ENCODE measurements at regions not wholly inside any gene's neighbourhood (a gene's known extent, or its start where the extent isn't known, plus 50 kb on each side); places are given as distances from the start of the nearest gene placed in this dataset.

DNA sequence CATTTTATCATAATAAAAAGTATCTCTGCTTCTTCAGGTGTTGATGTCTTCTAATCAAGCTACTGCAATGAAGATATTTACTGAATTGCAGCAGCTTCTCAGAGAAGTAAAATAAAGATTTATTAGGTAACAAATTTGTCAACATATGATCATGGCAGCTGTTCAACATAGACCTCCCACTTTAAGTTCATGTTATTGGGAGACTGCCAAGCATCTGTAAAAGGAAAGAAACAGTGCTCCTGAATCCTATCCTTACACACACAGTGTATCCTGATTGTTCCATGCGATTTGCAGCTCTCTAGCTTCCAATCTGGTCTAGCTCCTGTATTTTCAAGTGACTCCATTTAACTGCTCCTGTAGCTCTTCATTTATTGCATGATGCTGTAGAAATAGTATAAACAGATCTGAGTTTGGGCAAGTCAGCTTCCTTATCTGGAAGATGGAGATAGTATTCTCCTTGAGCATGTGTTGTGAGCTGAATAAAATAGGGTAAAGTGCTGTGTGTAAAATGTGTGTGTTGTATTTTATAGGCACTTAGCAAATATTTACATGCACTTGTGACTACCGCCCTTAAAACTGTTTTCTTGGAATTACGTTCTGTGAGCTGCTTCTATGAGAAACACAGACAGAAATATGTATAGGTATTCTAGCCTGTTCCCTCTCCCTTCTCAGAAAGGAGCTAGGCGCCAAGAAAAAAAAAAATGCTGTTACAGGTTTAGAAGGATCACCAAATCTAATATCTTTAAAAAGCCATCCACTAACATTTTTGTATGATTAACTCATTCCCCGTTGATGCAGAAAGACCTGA, 290.6 kb downstream of the JRKL start:
- H3K27ac ChIP-seq = no peak overlapping the region

DNA sequence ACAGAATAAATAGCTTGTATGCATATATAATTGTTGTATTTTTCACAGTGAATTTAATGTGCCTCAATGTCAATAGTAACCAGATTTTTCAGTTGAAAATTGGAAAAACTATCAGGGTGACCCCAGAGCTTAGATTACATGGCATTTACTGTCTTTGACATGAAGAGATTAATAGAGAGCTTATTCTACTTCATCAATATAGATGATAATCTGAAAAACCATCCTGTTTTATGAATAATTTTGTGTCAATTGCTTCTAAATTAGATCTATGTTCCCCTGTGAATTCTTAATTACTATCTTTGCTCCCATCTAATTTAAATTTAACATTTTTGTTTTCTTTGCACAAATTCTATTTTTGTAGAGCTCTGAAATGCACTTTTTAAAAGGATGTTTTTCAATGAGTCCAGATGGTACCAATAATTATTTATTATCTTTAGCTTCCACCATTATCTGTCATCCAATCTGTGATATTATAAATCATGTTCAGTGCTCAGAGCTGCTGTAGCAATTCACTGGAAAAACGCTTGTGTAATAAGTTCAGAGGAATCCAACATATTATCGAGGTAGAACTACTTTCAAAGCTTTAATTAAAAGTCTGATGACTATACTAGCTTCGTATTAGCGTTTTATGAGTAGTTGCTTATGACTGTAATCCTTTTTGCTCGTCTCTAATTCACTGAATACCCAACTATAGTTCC, 291.4 kb downstream of the JRKL start:
- TF ChIP-seq, protein P1, sequence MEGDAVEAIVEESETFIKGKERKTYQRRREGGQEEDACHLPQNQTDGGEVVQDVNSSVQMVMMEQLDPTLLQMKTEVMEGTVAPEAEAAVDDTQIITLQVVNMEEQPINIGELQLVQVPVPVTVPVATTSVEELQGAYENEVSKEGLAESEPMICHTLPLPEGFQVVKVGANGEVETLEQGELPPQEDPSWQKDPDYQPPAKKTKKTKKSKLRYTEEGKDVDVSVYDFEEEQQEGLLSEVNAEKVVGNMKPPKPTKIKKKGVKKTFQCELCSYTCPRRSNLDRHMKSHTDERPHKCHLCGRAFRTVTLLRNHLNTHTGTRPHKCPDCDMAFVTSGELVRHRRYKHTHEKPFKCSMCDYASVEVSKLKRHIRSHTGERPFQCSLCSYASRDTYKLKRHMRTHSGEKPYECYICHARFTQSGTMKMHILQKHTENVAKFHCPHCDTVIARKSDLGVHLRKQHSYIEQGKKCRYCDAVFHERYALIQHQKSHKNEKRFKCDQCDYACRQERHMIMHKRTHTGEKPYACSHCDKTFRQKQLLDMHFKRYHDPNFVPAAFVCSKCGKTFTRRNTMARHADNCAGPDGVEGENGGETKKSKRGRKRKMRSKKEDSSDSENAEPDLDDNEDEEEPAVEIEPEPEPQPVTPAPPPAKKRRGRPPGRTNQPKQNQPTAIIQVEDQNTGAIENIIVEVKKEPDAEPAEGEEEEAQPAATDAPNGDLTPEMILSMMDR (conservative IDR thresholded peaks at IDR 0.05) = no peak
- H3K27ac ChIP-seq = no peak overlapping the region

More for the DNA sequence above, 290.6 kb downstream of the JRKL start:
- TF ChIP-seq, protein P1 (conservative IDR thresholded peaks at IDR 0.05) = no peak

DNA sequence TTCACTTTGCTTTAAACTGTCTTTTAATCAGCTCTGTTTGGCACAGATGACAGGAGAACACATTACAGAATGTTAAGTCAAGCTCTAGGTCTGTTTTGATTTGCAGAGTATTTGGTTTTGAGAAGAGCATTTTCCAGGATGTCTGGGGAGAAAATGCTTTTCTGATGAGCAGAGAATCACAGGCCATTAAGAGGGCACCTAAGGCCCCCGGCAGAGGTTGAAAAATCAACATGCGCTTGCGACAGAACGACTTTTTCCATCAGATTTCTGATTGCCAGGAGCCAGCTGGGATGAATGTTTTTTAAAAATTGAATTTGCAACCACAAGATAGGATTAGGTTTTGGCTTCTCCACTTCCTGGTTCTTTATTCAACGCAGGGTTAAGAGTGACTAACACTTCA, 304.5 kb downstream of the JRKL start:
- TF ChIP-seq, protein P1 (conservative IDR thresholded peaks at IDR 0.05) = no peak
- no peak overlapping the region for H3K27ac ChIP-seq

DNA sequence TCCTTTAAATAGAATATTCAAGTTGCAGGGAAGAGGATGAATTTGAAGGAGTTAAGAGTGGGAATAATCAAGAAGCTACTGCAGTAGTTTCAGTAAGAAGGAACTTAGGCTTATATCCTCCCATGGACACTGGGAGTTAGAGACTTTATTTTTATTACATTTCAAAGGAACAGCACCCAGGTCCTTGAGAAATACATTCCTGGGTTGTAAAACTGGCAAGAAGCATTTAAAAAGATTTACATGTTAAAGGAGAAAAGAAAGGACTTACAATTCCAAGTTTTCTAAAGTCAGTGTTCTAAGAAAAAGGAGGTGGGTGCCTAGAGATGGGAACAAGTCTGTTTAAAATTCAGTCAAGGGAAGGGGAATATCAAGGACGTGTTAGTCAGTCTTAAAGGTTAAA, 306.9 kb downstream of the JRKL start:
- H3K27ac ChIP-seq = no peak overlapping the region
- TF ChIP-seq, protein P1 (conservative IDR thresholded peaks at IDR 0.05) = no peak

DNA sequence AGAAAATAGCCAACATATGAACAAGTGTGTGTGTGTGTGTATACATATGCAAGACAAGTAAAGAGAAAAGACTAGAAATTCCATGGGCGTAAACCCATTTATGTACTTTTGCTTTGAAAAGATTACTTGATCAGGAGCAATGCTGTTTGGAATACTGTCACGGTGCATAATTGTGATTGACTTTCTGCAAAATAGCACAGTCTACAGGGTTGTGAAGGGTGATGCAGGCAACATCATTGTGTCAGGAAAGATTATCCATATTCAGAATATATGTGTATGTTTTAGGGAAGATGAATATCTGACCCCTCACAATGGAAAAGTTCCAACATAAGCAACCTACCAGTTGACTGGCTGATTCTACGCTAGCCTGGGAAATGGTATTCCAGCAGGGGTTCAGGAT, 307.7 kb downstream of the JRKL start:
- TF ChIP-seq, protein P1 (conservative IDR thresholded peaks at IDR 0.05) = no peak
- H3K27ac ChIP-seq = no peak overlapping the region

DNA sequence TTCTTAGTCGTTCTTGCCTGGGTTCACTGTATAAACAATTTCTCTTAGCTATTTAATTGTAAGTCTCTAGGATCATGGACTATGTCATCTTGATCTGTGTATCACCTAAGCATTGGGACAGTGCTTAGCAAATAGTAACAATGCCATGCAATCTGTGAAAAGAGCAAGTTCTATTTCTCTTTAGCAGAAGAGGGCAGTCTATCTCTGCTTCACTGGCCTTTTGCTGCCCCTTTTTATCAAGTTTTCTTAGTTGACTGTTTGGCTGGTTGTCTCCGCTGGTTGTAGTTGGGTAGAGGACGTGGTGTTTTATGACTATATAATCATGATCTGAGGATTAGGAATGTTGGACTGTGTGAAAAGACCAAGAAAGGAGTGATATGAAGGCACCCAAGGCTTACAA, 315.0 kb downstream of the JRKL start:
- TF ChIP-seq, protein P1 (conservative IDR thresholded peaks at IDR 0.05) = no peak
- no peak overlapping the region for H3K27ac ChIP-seq

DNA sequence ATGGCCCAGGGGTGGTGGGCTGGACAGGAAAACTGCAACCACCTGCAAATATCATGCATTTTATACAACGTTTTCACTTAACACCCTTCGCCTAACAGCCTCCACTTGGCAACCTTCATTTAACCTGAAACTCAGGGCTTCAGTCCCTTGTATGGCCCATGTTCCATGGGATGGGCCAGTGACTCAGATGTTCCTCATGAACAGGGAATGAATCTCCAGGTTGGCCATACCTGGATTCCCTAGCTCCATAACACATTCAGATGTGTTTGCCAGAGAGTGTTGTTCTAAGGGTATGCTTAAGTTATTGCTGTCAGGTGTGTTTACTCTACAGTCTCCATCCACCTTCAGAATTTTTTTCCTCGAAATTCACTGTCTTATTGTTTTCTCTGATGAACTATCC, 316.9 kb downstream of the JRKL start:
- TF ChIP-seq, protein P1 (conservative IDR thresholded peaks at IDR 0.05) = no peak
- H3K27ac ChIP-seq = no peak overlapping the region
